ENCODE measurements at regions not wholly inside any gene's neighbourhood (a gene's known extent, or its start where the extent isn't known, plus 50 kb on each side); places are given as distances from the start of the nearest gene placed in this dataset.

GRCh38 chr6:154561750-154562149 is 51.3 kb upstream of the CNKSR3 start:
- DNase-seq, result no peak

- no peak for DNase-seq
Observed at GRCh38 chr6:154565331-154565730, 54.8 kb upstream of the CNKSR3 start.

GRCh38 chr6:154566866-154567265 is 56.4 kb upstream of the CNKSR3 start:
- no peak for DNase-seq

GRCh38 chr6:154567695-154568220 is 57.3 kb upstream of the CNKSR3 start:
- DNase-seq, result no peak

GRCh38 chr6:154569156-154569862 is 58.8 kb upstream of the CNKSR3 start:
- DNase-seq, result no peak

- no peak for DNase-seq
Observed at GRCh38 chr6:154570505-154570904, 60.0 kb upstream of the CNKSR3 start.

- DNase-seq, result no peak
Observed at GRCh38 chr6:154572556-154572955, 62.1 kb upstream of the CNKSR3 start.

- no peak for DNase-seq
Observed at GRCh38 chr6:154578004-154578559, 67.6 kb upstream of the CNKSR3 start.

GRCh38 chr6:154579046-154579445 is 68.6 kb upstream of the CNKSR3 start:
- DNase-seq, result no peak

- peak; percentile 23 for DNase-seq
Observed at GRCh38 chr6:154579485-154579884, 69.0 kb upstream of the CNKSR3 start.

- no peak for DNase-seq
Observed at GRCh38 chr6:154580397-154581135, 70.1 kb upstream of the CNKSR3 start.

- no peak for DNase-seq
Observed at GRCh38 chr6:154582696-154583095, 72.2 kb upstream of the CNKSR3 start.

GRCh38 chr6:154583546-154584188 is 73.2 kb upstream of the CNKSR3 start:
- DNase-seq, result no peak

GRCh38 chr6:154590756-154591155 is 80.3 kb upstream of the CNKSR3 start:
- no peak for DNase-seq

- no peak for DNase-seq
Observed at GRCh38 chr6:154591234-154591633, 80.7 kb upstream of the CNKSR3 start.

GRCh38 chr6:154592199-154592860 is 81.8 kb upstream of the CNKSR3 start:
- no peak for DNase-seq

GRCh38 chr6:154593122-154593521 is 82.6 kb upstream of the CNKSR3 start:
- DNase-seq, result peak; percentile 39

GRCh38 chr6:154594496-154595198 is 84.2 kb upstream of the CNKSR3 start:
- DNase-seq, result no peak

- no peak for DNase-seq
Observed at GRCh38 chr6:154595538-154595937, 85.1 kb upstream of the CNKSR3 start.

GRCh38 chr6:154596009-154596408 is 85.5 kb upstream of the CNKSR3 start:
- no peak for DNase-seq

- no peak for DNase-seq
Observed at GRCh38 chr6:154596701-154597100, 86.2 kb upstream of the CNKSR3 start.

- DNase-seq, result no peak
Observed at GRCh38 chr6:154598399-154598798, 87.9 kb upstream of the CNKSR3 start.

Data from fibroblast of skin of abdomen (primary cell).